Loucy (cell line): ENCODE measurements at regions not wholly inside any gene's neighbourhood (a gene's known extent, or its start where the extent isn't known, plus 50 kb on each side); places are given as distances from the start of the nearest gene placed in this dataset.

Experiments used
- EZH2phosphoT487 ChIP-seq: fragments of 200-600 bp; IDR thresholded peaks from 2 replicates; pipeline ENCODE4 v1.6.1; 2018; ENCODE audit warnings: antibody characterized with exemption, mild to moderate bottlenecking, moderate library complexity, borderline replicate concordance
- TF ChIP-seq, protein P1 (sequence below): fragments of 200-600 bp; sonication (generic); conservative IDR thresholded peaks from 2 replicates; pipeline ENCODE4 v1.5.1; 2014; ENCODE audit warnings: mild to moderate bottlenecking, antibody characterized with exemption, low read length

DNA sequence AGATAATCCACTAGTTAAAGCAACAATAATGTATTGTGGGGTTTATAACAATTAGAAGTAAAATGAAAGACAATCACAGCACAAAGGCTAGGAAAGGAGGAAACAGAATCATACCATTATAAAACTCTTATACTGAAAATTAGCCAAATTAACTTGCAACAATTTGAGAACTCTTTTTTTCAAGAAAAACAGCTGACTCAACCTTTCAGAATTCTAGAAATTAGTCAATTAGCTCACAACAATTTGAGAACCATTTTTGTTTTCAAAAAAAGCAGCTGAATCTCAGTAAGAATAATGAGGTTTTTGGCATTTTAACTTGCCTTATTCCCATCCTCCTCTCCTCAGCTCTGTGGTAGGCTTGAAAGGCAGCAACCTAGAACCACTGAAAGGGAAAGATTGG is 269.9 kb downstream of the NPR3 start:
- TF ChIP-seq, protein P1, sequence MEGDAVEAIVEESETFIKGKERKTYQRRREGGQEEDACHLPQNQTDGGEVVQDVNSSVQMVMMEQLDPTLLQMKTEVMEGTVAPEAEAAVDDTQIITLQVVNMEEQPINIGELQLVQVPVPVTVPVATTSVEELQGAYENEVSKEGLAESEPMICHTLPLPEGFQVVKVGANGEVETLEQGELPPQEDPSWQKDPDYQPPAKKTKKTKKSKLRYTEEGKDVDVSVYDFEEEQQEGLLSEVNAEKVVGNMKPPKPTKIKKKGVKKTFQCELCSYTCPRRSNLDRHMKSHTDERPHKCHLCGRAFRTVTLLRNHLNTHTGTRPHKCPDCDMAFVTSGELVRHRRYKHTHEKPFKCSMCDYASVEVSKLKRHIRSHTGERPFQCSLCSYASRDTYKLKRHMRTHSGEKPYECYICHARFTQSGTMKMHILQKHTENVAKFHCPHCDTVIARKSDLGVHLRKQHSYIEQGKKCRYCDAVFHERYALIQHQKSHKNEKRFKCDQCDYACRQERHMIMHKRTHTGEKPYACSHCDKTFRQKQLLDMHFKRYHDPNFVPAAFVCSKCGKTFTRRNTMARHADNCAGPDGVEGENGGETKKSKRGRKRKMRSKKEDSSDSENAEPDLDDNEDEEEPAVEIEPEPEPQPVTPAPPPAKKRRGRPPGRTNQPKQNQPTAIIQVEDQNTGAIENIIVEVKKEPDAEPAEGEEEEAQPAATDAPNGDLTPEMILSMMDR = no peak
- no peak for TF ChIP-seq EZH2phosphoT487
